Brain microvascular endothelial cell (primary cell): ENCODE measurements at regions not wholly inside any gene's neighbourhood (a gene's known extent, or its start where the extent isn't known, plus 50 kb on each side); places are given as distances from the start of the nearest gene placed in this dataset.

Experiments used
- DNase-seq: peaks from one replicate; pipeline ENCODE4 v3.0.0-alpha.2; 2020
- H3K27ac ChIP-seq: fragments of 250-450 bp; sonication (Bioruptor Pico); 2 replicates; pipeline ENCODE4 v1.5.1; 2020; ENCODE audit warnings: mild to moderate bottlenecking, moderate library complexity
- H3K27me3 ChIP-seq: fragments of 250-450 bp; sonication (Bioruptor Pico); replicated peaks from 2 replicates; pipeline ENCODE4 v1.5.1; 2020; ENCODE audit warnings: mild to moderate bottlenecking
- H3K36me3 ChIP-seq: fragments of 250-450 bp; sonication (Bioruptor Pico); replicated peaks from 2 replicates; pipeline ENCODE4 v1.5.1; 2020; ENCODE audit warnings: mild to moderate bottlenecking
- H3K4me3 ChIP-seq: 2 replicates; pipeline ENCODE4 v1.5.1; 2011; ENCODE audit warnings: low read depth, mild to moderate bottlenecking, control low read depth, low read length, moderate library complexity
- in situ Hi-C: cut with HindIII; loops from 2 replicates; pipeline ENCODE4 v1.10.0; 2017; ENCODE audit warnings: low sequenced_read_pairs, low pct_ligation_motif_present
- TF ChIP-seq, protein P1 (sequence below): IDR thresholded peaks from 2 replicates; pipeline ENCODE4 v1.5.1; 2011; ENCODE audit warnings: low read depth, mild to moderate bottlenecking, moderate library complexity, low read length, control low read depth, inconsistent platforms; ENCODE audit errors: missing control alignments

DNA sequence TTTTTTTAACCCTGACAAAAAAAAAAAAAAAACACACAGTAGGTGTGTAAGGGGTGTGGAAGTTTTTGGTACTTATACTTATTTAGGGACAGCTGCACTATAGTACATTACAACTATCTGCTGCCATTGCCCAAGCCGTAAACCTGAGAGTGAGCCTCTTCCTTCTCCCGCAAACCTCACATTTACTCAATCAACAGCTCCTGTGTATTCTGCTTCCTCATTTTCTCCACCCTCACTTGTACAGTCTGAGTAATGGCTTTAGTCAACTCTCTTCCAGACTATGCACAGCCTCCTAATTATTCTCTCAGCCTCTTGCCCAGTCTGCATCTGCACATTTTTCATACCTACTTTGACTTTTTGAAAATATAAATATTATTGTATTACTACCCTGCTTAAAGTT, 362.0 kb downstream of the ADAM29 start:
- no peak overlapping the region for H3K27ac ChIP-seq
- DNase-seq, result no peak
- in situ Hi-C loops, result no loop called here
- H3K27me3 ChIP-seq, result no peaks in the 10 kb centered on the region
- H3K36me3 ChIP-seq, result no peaks in the 10 kb centered on the region
- no peak overlapping the region for H3K4me3 ChIP-seq
- TF ChIP-seq, protein P1, sequence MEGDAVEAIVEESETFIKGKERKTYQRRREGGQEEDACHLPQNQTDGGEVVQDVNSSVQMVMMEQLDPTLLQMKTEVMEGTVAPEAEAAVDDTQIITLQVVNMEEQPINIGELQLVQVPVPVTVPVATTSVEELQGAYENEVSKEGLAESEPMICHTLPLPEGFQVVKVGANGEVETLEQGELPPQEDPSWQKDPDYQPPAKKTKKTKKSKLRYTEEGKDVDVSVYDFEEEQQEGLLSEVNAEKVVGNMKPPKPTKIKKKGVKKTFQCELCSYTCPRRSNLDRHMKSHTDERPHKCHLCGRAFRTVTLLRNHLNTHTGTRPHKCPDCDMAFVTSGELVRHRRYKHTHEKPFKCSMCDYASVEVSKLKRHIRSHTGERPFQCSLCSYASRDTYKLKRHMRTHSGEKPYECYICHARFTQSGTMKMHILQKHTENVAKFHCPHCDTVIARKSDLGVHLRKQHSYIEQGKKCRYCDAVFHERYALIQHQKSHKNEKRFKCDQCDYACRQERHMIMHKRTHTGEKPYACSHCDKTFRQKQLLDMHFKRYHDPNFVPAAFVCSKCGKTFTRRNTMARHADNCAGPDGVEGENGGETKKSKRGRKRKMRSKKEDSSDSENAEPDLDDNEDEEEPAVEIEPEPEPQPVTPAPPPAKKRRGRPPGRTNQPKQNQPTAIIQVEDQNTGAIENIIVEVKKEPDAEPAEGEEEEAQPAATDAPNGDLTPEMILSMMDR, result no peak

DNA sequence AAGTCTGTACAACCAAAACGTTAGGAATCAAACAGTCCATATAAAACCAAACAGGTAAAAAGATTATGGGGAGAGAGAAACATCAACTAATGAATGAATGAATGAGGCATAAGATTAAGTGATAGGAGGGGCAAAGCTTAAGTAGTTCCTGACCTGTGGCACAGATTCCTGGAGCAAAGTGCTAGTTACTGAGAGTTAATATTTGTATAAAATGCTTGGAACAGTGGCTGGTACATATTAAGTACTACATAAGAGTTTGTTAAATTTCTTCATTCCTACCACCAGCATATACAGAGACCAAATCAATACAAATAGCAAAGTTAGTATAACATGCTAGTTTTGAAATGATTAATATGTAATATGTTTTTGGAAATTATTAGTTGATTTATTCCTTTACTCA, 363.7 kb downstream of the ADAM29 start:
- no peak for DNase-seq
- Histone ChIP-seq H3K4me3 (no peak overlapping the region), H3K36me3 (no peaks in the 10 kb centered on the region), H3K27me3 (no peaks in the 10 kb centered on the region), H3K27ac (no peak overlapping the region)
- TF ChIP-seq, protein P1, result no peak
- in situ Hi-C loops, result no loop called here

DNA sequence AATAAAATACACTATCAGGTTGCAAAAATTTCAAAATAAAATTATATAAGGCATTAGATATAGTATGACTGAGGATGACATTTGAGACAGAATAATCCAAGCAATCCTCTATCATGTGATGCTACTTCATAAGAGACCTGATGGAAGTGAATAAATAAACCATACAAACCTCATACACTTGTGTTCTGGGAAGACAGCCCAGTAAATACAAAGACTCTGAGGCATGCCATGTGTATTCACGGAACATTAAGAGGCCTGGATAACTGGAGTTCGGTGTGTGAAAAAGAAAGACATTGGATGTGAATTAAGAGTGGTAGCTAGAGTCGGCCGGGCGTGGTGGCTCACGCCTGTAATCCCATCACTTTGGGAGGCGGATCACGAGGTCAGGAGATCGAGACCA, 364.2 kb downstream of the ADAM29 start:
- in situ Hi-C loops, result no loop called here
- Histone ChIP-seq H3K36me3 (no peaks in the 10 kb centered on the region), H3K27me3 (no peaks in the 10 kb centered on the region)

GRCh38 chr4:175290401-175290800, 372.2 kb downstream of the ADAM29 start:
- in situ Hi-C loops, result no loop called here
- no peaks in the 10 kb centered on the region for H3K36me3 ChIP-seq
- peak; percentile 88 for DNase-seq
- TF ChIP-seq, protein P1, result no peak
- no peak overlapping the region for H3K4me3 ChIP-seq
- H3K27me3 ChIP-seq, result no peaks in the 10 kb centered on the region
- peak overlapping the region; percentile 65 for H3K27ac ChIP-seq

More for the DNA sequence above, 364.2 kb downstream of the ADAM29 start:
- no peak overlapping the region for H3K4me3 ChIP-seq
- DNase-seq, result no peak
- no peak overlapping the region for H3K27ac ChIP-seq
- TF ChIP-seq, protein P1, result no peak

GRCh38 chr4:175297965-175298565, 379.9 kb downstream of the ADAM29 start:
- in situ Hi-C loops, result no loop called here
- DNase-seq, result peak; percentile 39
- TF ChIP-seq, protein P1, result peak; percentile 9
- H3K27me3 ChIP-seq, result no peaks in the 10 kb centered on the region
- H3K27ac ChIP-seq, result peak overlapping the region; percentile 54
- H3K36me3 ChIP-seq, result no peaks in the 10 kb centered on the region
- H3K4me3 ChIP-seq, result no peak overlapping the region

DNA sequence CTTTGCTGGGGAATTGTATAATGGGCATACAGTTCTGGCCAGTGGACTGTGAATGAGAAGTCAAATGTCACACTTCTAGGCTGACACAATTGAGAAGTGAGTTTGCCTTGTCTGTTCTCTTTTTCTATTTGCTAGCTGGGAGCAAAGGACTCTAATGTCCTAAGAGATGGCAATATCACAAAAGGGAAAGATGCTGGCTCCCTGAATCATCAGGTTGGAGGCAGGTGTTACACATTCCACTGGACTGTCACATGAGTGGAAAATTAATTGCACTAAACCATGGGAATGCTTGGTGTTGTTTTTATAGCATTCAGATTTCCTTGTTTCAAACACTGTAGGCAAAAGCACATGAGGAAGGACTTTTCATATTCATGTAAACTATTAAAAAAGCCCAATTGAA, 388.3 kb downstream of the ADAM29 start:
- H3K4me3 ChIP-seq, result no peak overlapping the region
- in situ Hi-C loops, result no loop called here
- TF ChIP-seq, protein P1, result no peak

More for the DNA sequence above, 388.3 kb downstream of the ADAM29 start:
- Histone ChIP-seq H3K36me3 (no peaks in the 10 kb centered on the region), H3K27me3 (no peaks in the 10 kb centered on the region), H3K27ac (no peak overlapping the region)
- no peak for DNase-seq
